Loucy (cell line): ENCODE measurements at regions not wholly inside any gene's neighbourhood (a gene's known extent, or its start where the extent isn't known, plus 50 kb on each side); places are given as distances from the start of the nearest gene placed in this dataset.

ENCODE experiments used
- H2AFZ ChIP-seq: fragments of 200-600 bp; sonication (generic); 2 replicates; pipeline ENCODE4 v1.6.0; 2016; ENCODE audit warnings: antibody characterized with exemption, mild to moderate bottlenecking, low read length, moderate library complexity
- H3F3A ChIP-seq: fragments of 200-600 bp; 2 replicates; pipeline ENCODE4 v1.6.0; 2016; ENCODE audit warnings: antibody characterized with exemption, low read depth, mild to moderate bottlenecking
- H3K27me3 ChIP-seq: fragments of 200-600 bp; sonication (generic); 2 replicates; pipeline ENCODE4 v1.6.1; 2014; ENCODE audit warnings: low read length, mild to moderate bottlenecking; ENCODE audit not compliant: insufficient read depth, poor library complexity, severe bottlenecking
- H3K36me3 ChIP-seq: fragments of 200-600 bp; sonication (generic); 2 replicates; pipeline ENCODE4 v1.6.1; 2016; ENCODE audit warnings: low read length; ENCODE audit not compliant: insufficient read depth
- H3K4me1 ChIP-seq: fragments of 200-600 bp; sonication (generic); 2 replicates; pipeline ENCODE4 v1.5.1; 2014; ENCODE audit warnings: low read length, mild to moderate bottlenecking; ENCODE audit not compliant: insufficient read depth, poor library complexity, severe bottlenecking
- H3K4me2 ChIP-seq: fragments of 200-600 bp; sonication (generic); 2 replicates; pipeline ENCODE4 v1.6.0; 2014; ENCODE audit warnings: antibody characterized with exemption, low read length, low read depth, mild to moderate bottlenecking; ENCODE audit not compliant: poor library complexity, severe bottlenecking
- H3K4me3 ChIP-seq: fragments of 200-600 bp; sonication (generic); 2 replicates; pipeline ENCODE4 v1.5.1; 2014; ENCODE audit warnings: low read length, mild to moderate bottlenecking, mixed read lengths; ENCODE audit not compliant: poor library complexity, severe bottlenecking
- H3K79me2 ChIP-seq: fragments of 200-600 bp; sonication (generic); 2 replicates; pipeline ENCODE4 v1.6.1; 2014; ENCODE audit warnings: low read length; ENCODE audit not compliant: insufficient read depth
- H3K9ac ChIP-seq: fragments of 200-600 bp; sonication (generic); 2 replicates; pipeline ENCODE4 v1.6.0; 2014; ENCODE audit warnings: mild to moderate bottlenecking, low read depth, low read length, moderate library complexity; ENCODE audit not compliant: poor library complexity, severe bottlenecking
- H3K9me2 ChIP-seq: fragments of 200-600 bp; sonication (generic); replicated peaks from 2 replicates; pipeline ENCODE4 v1.6.1; 2016; ENCODE audit warnings: low read depth, low read length, mixed read lengths
- H3K9me3 ChIP-seq: fragments of 200-600 bp; sonication (generic); 2 replicates; pipeline ENCODE4 v1.6.1; 2014; ENCODE audit warnings: mild to moderate bottlenecking, antibody characterized with exemption, low read length, low read depth; ENCODE audit not compliant: insufficient read depth
- H4K20me1 ChIP-seq: fragments of 200-600 bp; sonication (generic); 2 replicates; pipeline ENCODE4 v1.6.0; 2014; ENCODE audit warnings: antibody characterized with exemption, low read length, mild to moderate bottlenecking; ENCODE audit not compliant: insufficient read depth, poor library complexity, severe bottlenecking
- EZH2phosphoT487 ChIP-seq: fragments of 200-600 bp; IDR thresholded peaks from 2 replicates; pipeline ENCODE4 v1.6.1; 2018; ENCODE audit warnings: antibody characterized with exemption, mild to moderate bottlenecking, moderate library complexity, borderline replicate concordance
- TF ChIP-seq, protein P1 (sequence below): fragments of 200-600 bp; sonication (generic); conservative IDR thresholded peaks from 2 replicates; pipeline ENCODE4 v1.5.1; 2014; ENCODE audit warnings: mild to moderate bottlenecking, antibody characterized with exemption, low read length

DNA sequence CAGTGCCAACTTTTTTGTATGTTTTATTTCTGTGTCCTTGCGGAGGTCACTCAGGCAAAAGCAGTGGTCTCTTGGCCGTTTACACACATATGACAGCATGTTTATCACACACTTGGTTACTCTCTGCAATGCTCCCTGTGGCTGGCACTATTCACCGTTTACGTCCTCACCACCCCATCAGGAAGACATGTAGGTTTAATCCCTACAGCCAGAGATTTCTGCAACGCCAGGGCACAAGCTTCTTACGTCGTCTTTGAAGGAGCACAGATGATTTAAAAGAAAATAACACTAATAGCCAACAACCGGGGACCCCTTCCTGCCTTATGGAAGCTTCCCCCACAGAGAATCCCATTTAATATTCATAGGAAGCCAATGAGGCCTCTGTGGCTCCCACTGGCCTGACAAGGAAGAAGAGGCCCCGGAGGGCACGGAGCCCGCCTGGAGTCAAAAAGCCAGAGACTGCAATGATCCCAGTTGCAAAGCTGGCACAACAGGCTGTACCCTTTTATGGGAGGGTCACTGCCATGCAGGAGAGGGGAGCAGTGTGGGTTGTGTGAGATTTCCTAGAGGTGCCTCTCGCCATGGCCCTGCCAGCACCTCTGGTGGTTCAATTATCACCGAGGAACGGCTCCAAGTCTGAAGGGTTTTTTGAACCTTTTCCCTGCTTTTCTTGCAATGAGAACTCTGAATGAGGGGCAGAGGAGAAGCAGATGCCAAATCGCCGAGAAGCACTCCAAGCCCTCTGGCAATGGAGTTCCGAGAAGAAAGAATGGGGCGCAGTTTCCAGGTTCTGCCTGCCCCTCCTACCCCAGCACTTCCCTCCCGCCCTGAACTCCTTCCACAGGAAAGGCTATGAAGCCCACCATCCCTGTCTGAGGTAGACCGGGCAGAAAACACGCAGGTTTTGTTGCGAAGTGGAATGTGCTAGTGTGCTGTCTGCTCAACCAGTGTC, 96.2 kb downstream of the THBS2 start:
- Histone ChIP-seq H3K4me1 (no peaks in the 10 kb centered on the region), H3K4me3 (no peak overlapping the region), H3K4me2 (no peak overlapping the region), H4K20me1 (no peaks in the 10 kb centered on the region), H3K27me3 (no peaks in the 10 kb centered on the region), H3K9ac (no peak overlapping the region), H2AFZ (no peak overlapping the region), H3K9me2 (no peaks in the 10 kb centered on the region), H3F3A (no peaks in the 10 kb centered on the region), H3K79me2 (no peaks in the 10 kb centered on the region), H3K9me3 (peaks cover 30% of the 10 kb centered on the region; the same call in 1 of the 2 replicates), H3K36me3 (no peaks in the 10 kb centered on the region)
- TF ChIP-seq EZH2phosphoT487, result no peak
- TF ChIP-seq, protein P1, sequence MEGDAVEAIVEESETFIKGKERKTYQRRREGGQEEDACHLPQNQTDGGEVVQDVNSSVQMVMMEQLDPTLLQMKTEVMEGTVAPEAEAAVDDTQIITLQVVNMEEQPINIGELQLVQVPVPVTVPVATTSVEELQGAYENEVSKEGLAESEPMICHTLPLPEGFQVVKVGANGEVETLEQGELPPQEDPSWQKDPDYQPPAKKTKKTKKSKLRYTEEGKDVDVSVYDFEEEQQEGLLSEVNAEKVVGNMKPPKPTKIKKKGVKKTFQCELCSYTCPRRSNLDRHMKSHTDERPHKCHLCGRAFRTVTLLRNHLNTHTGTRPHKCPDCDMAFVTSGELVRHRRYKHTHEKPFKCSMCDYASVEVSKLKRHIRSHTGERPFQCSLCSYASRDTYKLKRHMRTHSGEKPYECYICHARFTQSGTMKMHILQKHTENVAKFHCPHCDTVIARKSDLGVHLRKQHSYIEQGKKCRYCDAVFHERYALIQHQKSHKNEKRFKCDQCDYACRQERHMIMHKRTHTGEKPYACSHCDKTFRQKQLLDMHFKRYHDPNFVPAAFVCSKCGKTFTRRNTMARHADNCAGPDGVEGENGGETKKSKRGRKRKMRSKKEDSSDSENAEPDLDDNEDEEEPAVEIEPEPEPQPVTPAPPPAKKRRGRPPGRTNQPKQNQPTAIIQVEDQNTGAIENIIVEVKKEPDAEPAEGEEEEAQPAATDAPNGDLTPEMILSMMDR, result no peak

DNA sequence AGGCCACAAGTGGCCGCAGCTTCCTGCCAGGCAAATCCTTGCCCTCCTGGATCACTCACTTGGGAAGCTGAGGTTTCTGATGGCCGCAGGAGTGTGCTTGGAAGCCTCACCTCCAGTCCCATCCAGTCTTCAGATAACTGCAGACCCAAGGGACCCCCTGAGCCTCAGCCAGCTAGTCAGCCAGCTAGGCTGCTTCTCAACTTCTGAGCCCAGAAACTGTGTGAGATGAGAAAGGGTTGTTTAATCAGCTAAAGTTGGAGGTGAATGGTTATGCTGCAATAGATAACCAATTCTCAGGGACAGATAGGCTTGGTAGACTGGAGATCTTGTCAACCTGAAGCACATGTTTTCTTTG, 96.9 kb downstream of the THBS2 start:
- Histone ChIP-seq H3K4me3 (no peak overlapping the region), H3K4me1 (no peaks in the 10 kb centered on the region), H3K27me3 (no peaks in the 10 kb centered on the region), H3K79me2 (no peaks in the 10 kb centered on the region), H3K9me2 (no peaks in the 10 kb centered on the region), H4K20me1 (no peaks in the 10 kb centered on the region), H3K9ac (no peak overlapping the region), H3K36me3 (no peaks in the 10 kb centered on the region), H3K4me2 (no peak overlapping the region), H3F3A (no peaks in the 10 kb centered on the region), H3K9me3 (peaks cover 25% of the 10 kb centered on the region; the same call in 1 of the 2 replicates), H2AFZ (no peak overlapping the region)
- TF ChIP-seq EZH2phosphoT487, result no peak
- TF ChIP-seq, protein P1, result no peak

DNA sequence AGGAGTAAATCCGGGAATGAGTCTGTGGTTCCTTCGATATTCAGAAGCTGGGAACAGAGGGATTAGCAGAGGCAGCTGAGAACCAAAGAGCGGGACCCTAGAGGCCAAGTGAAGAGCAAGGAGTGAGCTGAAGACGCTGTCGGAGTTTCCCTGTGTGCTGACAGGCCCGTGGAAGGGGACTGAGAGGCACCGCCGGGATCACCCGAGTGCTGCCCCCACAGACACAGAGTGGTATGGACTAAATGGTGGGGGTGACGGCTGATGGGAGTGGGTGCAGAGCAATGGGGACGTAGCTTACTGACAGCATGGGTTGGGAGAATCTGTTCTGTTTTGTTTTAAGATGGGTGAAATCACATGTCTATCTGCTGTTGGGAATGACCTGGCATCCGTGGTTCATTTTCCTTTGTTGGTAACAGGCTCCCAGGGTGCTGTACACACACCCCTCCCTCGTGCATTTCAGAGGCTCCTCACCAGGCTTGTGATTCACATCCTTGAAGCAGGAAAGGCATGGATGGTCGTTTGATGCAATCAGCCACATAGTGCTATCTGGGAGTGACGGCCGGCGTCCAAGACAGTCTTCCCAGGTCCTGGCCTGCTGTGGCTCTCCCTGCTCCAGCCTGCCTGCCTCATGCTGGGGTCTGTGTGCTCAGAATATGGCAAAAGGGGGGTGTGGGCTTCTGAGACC, 97.4 kb downstream of the THBS2 start:
- no peaks in the 10 kb centered on the region for H3K4me1 ChIP-seq
- no peak for TF ChIP-seq EZH2phosphoT487
- TF ChIP-seq, protein P1, result no peak
- no peaks in the 10 kb centered on the region for H3K79me2 ChIP-seq
- no peaks in the 10 kb centered on the region for H3K27me3 ChIP-seq
- no peaks in the 10 kb centered on the region for H3K36me3 ChIP-seq
- no peak overlapping the region for H3K4me3 ChIP-seq
- no peaks in the 10 kb centered on the region for H3F3A ChIP-seq
- no peak overlapping the region for H3K4me2 ChIP-seq
- no peaks in the 10 kb centered on the region for H3K9me2 ChIP-seq
- H3K9me3 ChIP-seq, result peaks cover 23% of the 10 kb centered on the region; the same call in 1 of the 2 replicates
- H4K20me1 ChIP-seq, result no peaks in the 10 kb centered on the region
- no peak overlapping the region for H2AFZ ChIP-seq
- no peak overlapping the region for H3K9ac ChIP-seq
